PC-3 (cell line): ENCODE measurements at regions not wholly inside any gene's neighbourhood (a gene's known extent, or its start where the extent isn't known, plus 50 kb on each side); places are given as distances from the start of the nearest gene placed in this dataset.

Experiments
- ATAC-seq: fragments of 200-7000 bp; cut with Tn5 transposase; 2 replicates; pipeline ENCODE4 v1.9.1; 2020; ENCODE audit warnings: mild to moderate bottlenecking, moderate library complexity
- BruUV-seq: library from RNA; stranded (reverse); fragments of 400-500 nt; replicated peaks from 2 replicates; lab custom pipeline; 2021; lab: Mats Ljungman, UMichigan
- CTCF ChIA-PET: fragments of 300-600 bp; sonication (Branson Sonifier 250); formaldehyde crosslinking; loops from one replicate; lab custom pipeline; 2022; ENCODE audit warnings: antibody characterized with exemption; lab: Charles Lee
- POLR2A ChIA-PET: fragments of 300-600 bp; sonication (Branson Sonifier 250); formaldehyde crosslinking; loops from one replicate; lab custom pipeline; 2022; ENCODE audit warnings: antibody characterized with exemption; ENCODE audit not compliant: unreplicated experiment; lab: Charles Lee
- DNase-seq: peaks from one replicate; pipeline ENCODE4 v3.0.0-alpha.2; 2015
- H2AFZ ChIP-seq: fragments of 300-600 bp; sonication (generic); 2 replicates; pipeline ENCODE4 v1.6.0; 2016; ENCODE audit warnings: antibody characterized with exemption, low read length
- H3F3A ChIP-seq: fragments of 300-600 bp; sonication (generic); one replicate; pipeline ENCODE4 v1.6.0; 2017; ENCODE audit warnings: antibody characterized with exemption, low read length, control low read depth, mild to moderate bottlenecking; ENCODE audit not compliant: unreplicated experiment
- H3K27ac ChIP-seq: fragments of 300-600 bp; sonication (generic); 2 replicates; pipeline ENCODE4 v1.5.1; 2016; ENCODE audit warnings: mild to moderate bottlenecking, low read length
- H3K27me3 ChIP-seq: fragments of 300-600 bp; sonication (generic); 2 replicates; pipeline ENCODE4 v1.6.1; 2016; ENCODE audit warnings: low read length, mixed read lengths
- H3K36me3 ChIP-seq: fragments of 300-600 bp; sonication (generic); 2 replicates; pipeline ENCODE4 v1.6.1; 2016; ENCODE audit warnings: low read depth, mixed run types, low read length, mixed read lengths
- H3K4me1 ChIP-seq: fragments of 300-600 bp; sonication (generic); 2 replicates; pipeline ENCODE4 v1.5.1; 2016; ENCODE audit warnings: low read length; ENCODE audit not compliant: insufficient read depth
- H3K4me2 ChIP-seq: fragments of 300-600 bp; sonication (generic); 2 replicates; pipeline ENCODE4 v1.6.0; 2016; ENCODE audit warnings: low read length
- H3K4me3 ChIP-seq: fragments of 300-600 bp; sonication (generic); 2 replicates; pipeline ENCODE4 v1.5.1; 2016; ENCODE audit warnings: mild to moderate bottlenecking, low read length, mixed read lengths
- H3K79me2 ChIP-seq: fragments of 300-600 bp; sonication (generic); 2 replicates; pipeline ENCODE4 v1.6.1; 2017; ENCODE audit warnings: low read length, mixed read lengths
- H3K9ac ChIP-seq: fragments of 300-600 bp; sonication (generic); 2 replicates; pipeline ENCODE4 v1.6.0; 2016; ENCODE audit warnings: mild to moderate bottlenecking, low read length
- H3K9me2 ChIP-seq: fragments of 300-600 bp; sonication (generic); replicated peaks from 2 replicates; pipeline ENCODE4 v1.6.1; 2016; ENCODE audit warnings: mixed run types, low read length, mixed read lengths
- H3K9me3 ChIP-seq: fragments of 300-600 bp; sonication (generic); 2 replicates; pipeline ENCODE4 v1.6.1; 2016; ENCODE audit warnings: low read length, mixed read lengths
- H4K20me1 ChIP-seq: fragments of 300-600 bp; sonication (generic); 2 replicates; pipeline ENCODE4 v1.6.1; 2016; ENCODE audit warnings: low read length, mixed read lengths
- EZH2 ChIP-seq: fragments of 300-600 bp; sonication (generic); IDR thresholded peaks from one replicate; pipeline ENCODE4 v1.6.1; 2017; ENCODE audit warnings: antibody characterized with exemption, mild to moderate bottlenecking, low read length; ENCODE audit not compliant: unreplicated experiment
- EZH2phosphoT487 ChIP-seq: fragments of 300-600 bp; sonication (generic); IDR thresholded peaks from 2 replicates; pipeline ENCODE4 v1.6.1; 2018; ENCODE audit warnings: mild to moderate bottlenecking, antibody characterized with exemption, low read length, borderline replicate concordance
- intact Hi-C: fragments of 100-400 bp; cut with micrococcal nuclease; formaldehyde crosslinking; loops from 2 replicates; pipeline ENCODE4 v1.9.0; 2023
- TF ChIP-seq, protein P1 (sequence below): fragments of 300-600 bp; sonication (generic); conservative IDR thresholded peaks from 2 replicates; pipeline ENCODE4 v1.5.1; 2017; ENCODE audit warnings: antibody characterized with exemption, low read depth, mild to moderate bottlenecking, low read length

DNA sequence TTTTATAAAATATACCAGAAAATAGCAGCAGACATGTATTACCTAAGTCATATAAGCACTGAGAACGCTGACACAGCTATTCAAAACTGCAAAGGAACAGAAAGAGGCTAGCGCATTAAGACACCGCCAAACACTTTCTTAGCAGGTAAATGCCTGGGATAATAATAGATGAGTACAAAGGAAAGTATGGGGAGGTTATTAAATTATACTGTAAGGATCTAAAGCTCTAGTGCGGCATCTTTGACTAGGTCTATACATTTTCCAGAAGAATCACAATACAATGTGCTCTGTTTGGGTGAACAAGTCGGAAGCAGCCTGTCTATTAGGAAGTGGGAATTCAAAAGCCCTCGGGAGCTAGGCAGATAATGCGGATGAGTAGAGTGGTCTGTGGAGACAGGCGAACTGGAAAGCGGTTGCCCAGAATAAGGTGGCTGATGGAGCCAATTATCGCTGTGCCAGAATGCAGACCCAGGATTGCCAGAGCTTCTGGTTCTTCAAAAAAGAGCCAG is 443.6 kb upstream of the TENM3 start:
- no peaks in the 10 kb centered on the region for H3K9me3 ChIP-seq
- ChIA-PET POLR2A (no interaction called here), CTCF (no interaction called here)
- no TSS peak for BruUV-seq
- no peaks in the 10 kb centered on the region for H3K36me3 ChIP-seq
- H3K27me3 ChIP-seq = no peaks in the 10 kb centered on the region
- H3K4me2 ChIP-seq = no peak overlapping the region
- TF ChIP-seq, protein P1, sequence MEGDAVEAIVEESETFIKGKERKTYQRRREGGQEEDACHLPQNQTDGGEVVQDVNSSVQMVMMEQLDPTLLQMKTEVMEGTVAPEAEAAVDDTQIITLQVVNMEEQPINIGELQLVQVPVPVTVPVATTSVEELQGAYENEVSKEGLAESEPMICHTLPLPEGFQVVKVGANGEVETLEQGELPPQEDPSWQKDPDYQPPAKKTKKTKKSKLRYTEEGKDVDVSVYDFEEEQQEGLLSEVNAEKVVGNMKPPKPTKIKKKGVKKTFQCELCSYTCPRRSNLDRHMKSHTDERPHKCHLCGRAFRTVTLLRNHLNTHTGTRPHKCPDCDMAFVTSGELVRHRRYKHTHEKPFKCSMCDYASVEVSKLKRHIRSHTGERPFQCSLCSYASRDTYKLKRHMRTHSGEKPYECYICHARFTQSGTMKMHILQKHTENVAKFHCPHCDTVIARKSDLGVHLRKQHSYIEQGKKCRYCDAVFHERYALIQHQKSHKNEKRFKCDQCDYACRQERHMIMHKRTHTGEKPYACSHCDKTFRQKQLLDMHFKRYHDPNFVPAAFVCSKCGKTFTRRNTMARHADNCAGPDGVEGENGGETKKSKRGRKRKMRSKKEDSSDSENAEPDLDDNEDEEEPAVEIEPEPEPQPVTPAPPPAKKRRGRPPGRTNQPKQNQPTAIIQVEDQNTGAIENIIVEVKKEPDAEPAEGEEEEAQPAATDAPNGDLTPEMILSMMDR = no peak
- TF ChIP-seq EZH2phosphoT487 (no peak), EZH2 (no peak)
- no peak overlapping the region for H3K27ac ChIP-seq
- H3K9ac ChIP-seq = no peak overlapping the region
- H2AFZ ChIP-seq = no peak overlapping the region
- no peaks in the 10 kb centered on the region for H3K9me2 ChIP-seq
- no peaks in the 10 kb centered on the region for H3K4me1 ChIP-seq
- H3K79me2 ChIP-seq = no peaks in the 10 kb centered on the region
- no peak overlapping the region for H3K4me3 ChIP-seq
- no peaks in the 10 kb centered on the region for H3F3A ChIP-seq
- intact Hi-C loops = no loop called here
- no peaks in the 10 kb centered on the region for H4K20me1 ChIP-seq
- ATAC-seq (no peak), DNase-seq (no peak)

DNA sequence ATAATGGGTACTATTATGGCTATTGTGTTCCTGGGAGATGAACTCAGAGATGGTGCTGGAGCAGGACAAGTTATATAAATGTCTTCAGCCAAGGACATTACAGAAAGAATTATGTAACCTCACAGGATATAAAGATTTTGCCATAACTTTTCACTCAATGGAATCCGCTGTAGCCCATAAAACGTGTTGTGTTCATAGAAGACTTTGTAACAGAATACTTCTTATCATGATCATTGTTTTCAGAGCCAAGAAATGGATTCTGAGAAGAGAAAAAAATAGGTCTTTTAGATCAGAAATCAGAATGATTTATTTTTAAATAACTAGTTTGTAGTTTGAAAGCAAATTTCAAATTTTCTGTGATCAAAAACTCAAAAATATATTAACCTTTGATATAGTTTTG is 441.0 kb upstream of the TENM3 start:
- ATAC-seq (no peak), DNase-seq (no peak)
- no peaks in the 10 kb centered on the region for H3K9me2 ChIP-seq
- no peaks in the 10 kb centered on the region for H3K9me3 ChIP-seq
- H3K4me3 ChIP-seq = no peak overlapping the region
- no peak overlapping the region for H2AFZ ChIP-seq
- CTCF ChIA-PET = no interaction called here
- no peaks in the 10 kb centered on the region for H3K4me1 ChIP-seq
- H3K4me2 ChIP-seq = no peak overlapping the region
- no peak overlapping the region for H3K27ac ChIP-seq
- H3K9ac ChIP-seq = no peak overlapping the region
- POLR2A ChIA-PET = no interaction called here
- H3K79me2 ChIP-seq = no peaks in the 10 kb centered on the region
- BruUV-seq = no TSS peak
- no peaks in the 10 kb centered on the region for H3F3A ChIP-seq
- H3K27me3 ChIP-seq = no peaks in the 10 kb centered on the region
- intact Hi-C loops = no loop called here
- no peaks in the 10 kb centered on the region for H4K20me1 ChIP-seq
- TF ChIP-seq, protein P1 = no peak
- TF ChIP-seq EZH2 = no peak
- TF ChIP-seq EZH2phosphoT487 = no peak
- no peaks in the 10 kb centered on the region for H3K36me3 ChIP-seq

DNA sequence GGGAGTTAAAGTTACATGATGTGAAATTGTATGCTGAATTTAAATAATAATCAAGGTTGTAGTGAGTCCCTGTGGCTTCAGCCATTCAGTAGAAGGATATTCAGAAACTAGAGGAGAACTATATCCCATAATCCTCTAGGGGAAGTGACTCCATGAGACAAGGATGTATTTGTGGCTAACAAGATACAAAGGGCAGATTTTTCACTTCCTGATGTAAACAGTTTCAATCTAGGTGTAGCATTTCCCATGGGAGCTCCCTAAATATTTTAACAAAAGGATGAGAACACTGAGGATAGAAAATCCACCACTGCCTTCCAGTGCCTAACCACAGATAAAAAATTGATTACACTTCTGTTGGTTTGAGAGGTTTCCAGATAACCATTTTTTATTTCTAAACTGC is 435.4 kb upstream of the TENM3 start:
- no peak overlapping the region for H2AFZ ChIP-seq
- POLR2A ChIA-PET = no interaction called here
- no peaks in the 10 kb centered on the region for H3F3A ChIP-seq
- no TSS peak for BruUV-seq
- H3K4me1 ChIP-seq = no peaks in the 10 kb centered on the region
- DNase-seq (no peak), ATAC-seq (no peak)
- no peaks in the 10 kb centered on the region for H3K9me3 ChIP-seq
- CTCF ChIA-PET = no interaction called here
- H3K79me2 ChIP-seq = no peaks in the 10 kb centered on the region
- H4K20me1 ChIP-seq = no peaks in the 10 kb centered on the region
- H3K9me2 ChIP-seq = no peaks in the 10 kb centered on the region
- intact Hi-C loops = no loop called here
- no peak overlapping the region for H3K4me2 ChIP-seq
- no peaks in the 10 kb centered on the region for H3K27me3 ChIP-seq
- H3K9ac ChIP-seq = no peak overlapping the region
- no peak overlapping the region for H3K4me3 ChIP-seq
- no peak for TF ChIP-seq EZH2
- TF ChIP-seq, protein P1 = no peak
- TF ChIP-seq EZH2phosphoT487 = no peak
- no peaks in the 10 kb centered on the region for H3K36me3 ChIP-seq
- H3K27ac ChIP-seq = no peak overlapping the region
